Stomach (tissue), 8 donors: ENCODE measurements at regions not wholly inside any gene's neighbourhood (a gene's known extent, or its start where the extent isn't known, plus 50 kb on each side); places are given as distances from the start of the nearest gene placed in this dataset.

Source experiments
- DNase-seq, 2 donors: peaks; one replicate each; pipeline versions ENCODE4 v3.0.0 to v3.0.0-alpha.2; 2013 to 2019
- H3K27ac ChIP-seq, 5 donors: fragments of 200-600 bp in 4 of 5; sonication (generic) in 4 of 5; one replicate each; pipeline ENCODE4 v1.5.1; 2013 to 2019; ENCODE audit warnings: mild to moderate bottlenecking in 1 of 5, moderate library complexity in 1 of 5
- H3K27me3 ChIP-seq, 3 donors: fragments of 200-600 bp; sonication (generic); one replicate each; pipeline ENCODE4 v1.5.1; 2017 to 2019; ENCODE audit warnings: mixed run types in 1 of 3
- H3K36me3 ChIP-seq, 4 donors: fragments of 200-600 bp; sonication (generic); 1 replicate in 3 of 4; 2 replicates in 1 of 4; pipeline ENCODE4 v1.5.1; 2016 to 2019
- H3K4me1 ChIP-seq, 4 donors: fragments of 200-600 bp; sonication (generic); one replicate each; pipeline ENCODE4 v1.5.1; 2016 to 2019
- H3K4me3 ChIP-seq, 4 donors: fragments of 200-600 bp; sonication (generic) in 3 of 4; one replicate each; pipeline ENCODE4 v1.5.1; 2016 to 2019; ENCODE audit warnings: mild to moderate bottlenecking in 1 of 4
- H3K9me3 ChIP-seq, 4 donors: fragments of 200-600 bp; sonication (generic); one replicate each; pipeline ENCODE4 v1.5.1; 2016 to 2019
- EP300 ChIP-seq: sonication (generic); formaldehyde crosslinking; IDR thresholded peaks from one replicate; pipeline ENCODE4 v1.6.1; 2017; ENCODE audit warnings: antibody characterized with exemption
- POLR2A ChIP-seq, 4 donors: fragments of 450-650 bp; IDR thresholded peaks; one replicate each; pipeline ENCODE4 v1.6.1; 2016; ENCODE audit warnings: antibody characterized with exemption in 4 of 4, control low read depth in 2 of 4, mild to moderate bottlenecking in 1 of 4, moderate library complexity in 1 of 4
- POLR2AphosphoS5 ChIP-seq, 3 donors: sonication (generic); formaldehyde crosslinking; IDR thresholded peaks; one replicate each; pipeline ENCODE4 v1.6.1; 2016; ENCODE audit warnings: antibody characterized with exemption in 3 of 3
- WGBS, 5 donors: extraction: QIAGEN DNeasy Blood & Tissue Kit in 3 of 5; methylation state at CpG; one replicate each; pipeline versions ENCODE4 v1.1.5 to v1.1.7; 2013 to 2018; 5-methylcytosine and 5-hydroxymethylcytosine counted together
- intact Hi-C: fragments of 100-400 bp; cut with DNase I; formaldehyde crosslinking; loops from one replicate; pipeline ENCODE4 v1.15.1; 2023; ENCODE audit warnings: low total_unique reads
- TF ChIP-seq, protein P1 (sequence below), 7 experiments: fragments of 450-650 bp in 4 of 7; fragments of 200-600 bp in 3 of 7; sonication (generic) in 3 of 7; IDR thresholded peaks; one replicate each; pipeline ENCODE4 v1.5.1; 2016 to 2019; ENCODE audit warnings: antibody characterized with exemption in 7 of 7, control low read depth in 2 of 7, mild to moderate bottlenecking in 1 of 7
- donor health status: healthy with polysubstance abuse.
- donor health status: Bipolar disorder and iron deficiency.
- donor health status: healthy.

DNA sequence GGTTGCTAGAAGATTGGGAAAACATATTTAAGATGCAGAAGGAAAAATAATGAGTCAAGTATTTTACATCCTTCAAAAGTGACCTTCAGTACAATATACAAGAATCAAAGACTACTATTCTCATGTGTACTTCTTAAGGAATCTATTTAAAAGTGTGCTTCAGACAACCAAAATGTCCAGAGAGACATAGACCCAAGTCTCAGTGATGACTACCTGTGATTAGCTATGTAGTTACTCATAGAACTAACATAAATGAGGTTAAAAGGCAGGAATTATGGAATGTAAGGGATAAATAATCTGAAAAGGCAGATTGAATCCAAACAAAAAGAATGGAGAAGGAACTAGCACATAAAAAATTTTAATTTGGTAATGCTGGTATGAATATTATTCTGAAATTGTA is 634.7 kb upstream of the FAM241A start:
- no peak for DNase-seq
- intact Hi-C loops, result no loop called here
- TF ChIP-seq, protein P1, sequence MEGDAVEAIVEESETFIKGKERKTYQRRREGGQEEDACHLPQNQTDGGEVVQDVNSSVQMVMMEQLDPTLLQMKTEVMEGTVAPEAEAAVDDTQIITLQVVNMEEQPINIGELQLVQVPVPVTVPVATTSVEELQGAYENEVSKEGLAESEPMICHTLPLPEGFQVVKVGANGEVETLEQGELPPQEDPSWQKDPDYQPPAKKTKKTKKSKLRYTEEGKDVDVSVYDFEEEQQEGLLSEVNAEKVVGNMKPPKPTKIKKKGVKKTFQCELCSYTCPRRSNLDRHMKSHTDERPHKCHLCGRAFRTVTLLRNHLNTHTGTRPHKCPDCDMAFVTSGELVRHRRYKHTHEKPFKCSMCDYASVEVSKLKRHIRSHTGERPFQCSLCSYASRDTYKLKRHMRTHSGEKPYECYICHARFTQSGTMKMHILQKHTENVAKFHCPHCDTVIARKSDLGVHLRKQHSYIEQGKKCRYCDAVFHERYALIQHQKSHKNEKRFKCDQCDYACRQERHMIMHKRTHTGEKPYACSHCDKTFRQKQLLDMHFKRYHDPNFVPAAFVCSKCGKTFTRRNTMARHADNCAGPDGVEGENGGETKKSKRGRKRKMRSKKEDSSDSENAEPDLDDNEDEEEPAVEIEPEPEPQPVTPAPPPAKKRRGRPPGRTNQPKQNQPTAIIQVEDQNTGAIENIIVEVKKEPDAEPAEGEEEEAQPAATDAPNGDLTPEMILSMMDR (IDR thresholded peaks at IDR 0.05), result no peak
- TF ChIP-seq POLR2A (IDR thresholded peaks at IDR 0.05) (no peak), POLR2AphosphoS5 (IDR thresholded peaks at IDR 0.05) (no peak), EP300 (no peak)
- Histone ChIP-seq H3K27me3 (no peaks in the 10 kb centered on the region), H3K36me3 (no peaks in the 10 kb centered on the region), H3K4me1 (no peaks in the 10 kb centered on the region), H3K27ac (no peak overlapping the region), H3K9me3 (no peaks in the 10 kb centered on the region), H3K4me3 (no peak overlapping the region)

DNA sequence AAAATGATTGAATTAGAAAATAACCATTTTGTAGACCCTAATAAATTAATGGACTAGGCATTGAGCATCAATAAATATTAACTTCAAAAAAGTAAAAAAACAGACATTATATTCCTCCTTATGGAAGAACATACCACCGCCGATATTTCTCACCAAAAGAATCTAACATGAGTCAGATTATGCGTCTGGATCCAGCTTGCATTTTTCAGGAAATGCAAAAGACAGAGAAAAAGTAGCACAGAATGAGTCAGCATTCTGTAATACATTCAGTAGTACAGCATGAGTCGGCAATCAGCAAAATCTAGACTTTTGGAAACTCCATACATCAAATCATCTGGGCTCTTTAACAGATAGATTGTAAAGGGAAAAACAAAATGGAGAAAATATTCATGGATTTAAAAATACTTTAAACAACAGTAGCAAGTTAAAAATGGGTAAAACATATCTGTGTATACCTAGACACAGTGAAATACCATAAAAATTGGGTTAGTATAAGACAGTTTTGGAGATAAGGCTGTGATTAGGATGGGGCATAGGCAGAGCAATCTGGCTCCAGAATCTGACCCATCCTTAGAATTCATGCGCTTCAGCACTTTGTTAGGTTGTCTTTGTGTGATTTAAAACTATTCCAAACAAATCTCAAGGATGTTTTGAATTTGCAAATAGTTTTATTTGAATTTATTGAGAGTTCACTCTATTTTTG is 633.0 kb upstream of the FAM241A start:
- H3K27ac ChIP-seq, result no peak overlapping the region
- intact Hi-C loops, result no loop called here
- no peak overlapping the region for H3K4me3 ChIP-seq
- H3K9me3 ChIP-seq, result no peaks in the 10 kb centered on the region
- 71 to 86% (median 82%) methylated on average over 5 of the region's 5 CpGs for WGBS, 5 donors
- H3K36me3 ChIP-seq, result no peaks in the 10 kb centered on the region
- H3K4me1 ChIP-seq, result no peaks in the 10 kb centered on the region
- TF ChIP-seq POLR2A (IDR thresholded peaks at IDR 0.05), result no peak
- TF ChIP-seq POLR2AphosphoS5 (IDR thresholded peaks at IDR 0.05), result no peak
- TF ChIP-seq, protein P1 (IDR thresholded peaks at IDR 0.05), result no peak
- TF ChIP-seq EP300, result no peak
- DNase-seq, result no peak
- H3K27me3 ChIP-seq, result no peaks in the 10 kb centered on the region

DNA sequence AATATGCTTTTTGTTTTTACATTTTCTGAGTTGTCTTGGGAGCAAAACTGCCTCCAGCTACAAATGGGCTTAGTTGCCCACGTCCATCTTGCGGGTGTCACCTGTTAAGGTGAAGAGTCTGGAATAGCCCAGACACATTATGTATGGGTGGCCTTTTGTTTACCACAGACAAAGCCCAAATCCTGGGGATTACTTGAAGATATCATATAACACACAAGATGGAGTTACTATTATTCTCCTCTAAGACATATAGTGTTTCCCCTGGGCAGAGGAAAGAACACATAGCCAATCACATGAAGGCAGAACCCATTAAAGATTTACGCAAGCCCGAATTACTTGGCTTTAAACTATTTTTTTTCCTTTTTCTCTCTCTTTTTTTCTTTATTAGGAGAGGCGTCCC is 625.6 kb upstream of the FAM241A start:
- intact Hi-C loops, result no loop called here
- H3K36me3 ChIP-seq, result no peaks in the 10 kb centered on the region
- H3K4me3 ChIP-seq, result no peak overlapping the region
- H3K9me3 ChIP-seq, result peaks cover 0 to 8% (median 0%) of the 10 kb centered on the region in 4 donors
- no peaks in the 10 kb centered on the region for H3K27me3 ChIP-seq
- no peak for DNase-seq
- WGBS, 5 donors, result 66 to 78% (median 74%) methylated on average over 5 of the region's 5 CpGs
- H3K27ac ChIP-seq, result no peak overlapping the region
- TF ChIP-seq POLR2AphosphoS5 (IDR thresholded peaks at IDR 0.05) (no peak), POLR2A (IDR thresholded peaks at IDR 0.05) (no peak), EP300 (no peak)
- TF ChIP-seq, protein P1 (IDR thresholded peaks at IDR 0.05), result no peak
- H3K4me1 ChIP-seq, result no peaks in the 10 kb centered on the region

DNA sequence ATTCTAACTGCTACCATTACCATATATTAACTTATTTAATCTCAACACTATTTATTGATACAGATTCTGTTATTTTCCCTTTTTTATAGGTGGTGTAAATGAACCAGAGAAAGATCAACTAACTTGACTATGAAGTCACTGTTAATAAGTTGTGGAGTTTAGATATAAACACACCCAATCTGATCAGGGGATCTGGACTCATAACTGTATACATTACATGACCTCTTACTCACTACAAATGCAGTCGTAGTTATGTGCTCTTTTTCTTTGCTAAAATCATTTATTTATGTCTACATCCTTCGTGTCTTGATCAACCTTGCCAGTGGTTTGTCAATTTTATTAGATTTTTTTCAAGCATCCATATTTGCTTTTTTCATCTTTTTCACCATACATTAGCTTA is 614.8 kb upstream of the FAM241A start:
- Histone ChIP-seq H3K4me3 (no peak overlapping the region), H3K27ac (no peak overlapping the region), H3K9me3 (peaks cover 0 to 17% (median 4%) of the 10 kb centered on the region in 4 donors), H3K27me3 (no peaks in the 10 kb centered on the region), H3K4me1 (no peaks in the 10 kb centered on the region), H3K36me3 (no peaks in the 10 kb centered on the region)
- DNase-seq, result no peak
- 29 to 52% (median 41%) methylated on average over 2 of the region's 2 CpGs for WGBS, 5 donors
- intact Hi-C loops, result no loop called here
- no peak for TF ChIP-seq EP300
- TF ChIP-seq, protein P1 (IDR thresholded peaks at IDR 0.05), result no peak
- no peak for TF ChIP-seq POLR2A (IDR thresholded peaks at IDR 0.05)
- no peak for TF ChIP-seq POLR2AphosphoS5 (IDR thresholded peaks at IDR 0.05)
